HG03354 (cell line): ENCODE measurements at regions not wholly inside any gene's neighbourhood (a gene's known extent, or its start where the extent isn't known, plus 50 kb on each side); places are given as distances from the start of the nearest gene placed in this dataset.
A peak's percentile ranks its signal among the peaks of the same experiment; 100 is the strongest.
"Not testable (repeated sequence)": the region's sequence is repeated elsewhere in the genome, so short reads cannot be mapped to it uniquely, and the experiment has no call there.

ENCODE experiments used
- ATAC-seq: cut with Tn5 transposase; IDR thresholded peaks from one replicate; pipeline ENCODE4 v1.9.1; 2021; ENCODE audit warnings: mild to moderate bottlenecking; ENCODE audit not compliant: unreplicated experiment, poor library complexity, severe bottlenecking

- no peak for ATAC-seq
These were observed 538.3 kb downstream of the CSNK1G3 start for GRCh38 chr5:124050120-124050770.

GRCh38 chr5:124045412-124045811 is 533.4 kb downstream of the CSNK1G3 start:
- no peak for ATAC-seq

GRCh38 chr5:124044613-124045012 is 532.6 kb downstream of the CSNK1G3 start:
- ATAC-seq = no peak

GRCh38 chr5:124043456-124043855 is 531.5 kb downstream of the CSNK1G3 start:
- peak; percentile 56 for ATAC-seq

- no peak for ATAC-seq
These were observed 528.8 kb downstream of the CSNK1G3 start for GRCh38 chr5:124040799-124041198.

- ATAC-seq = no peak
These were observed 527.4 kb downstream of the CSNK1G3 start for GRCh38 chr5:124039410-124039809.

GRCh38 chr5:124036786-124037185 is 524.8 kb downstream of the CSNK1G3 start:
- no peak for ATAC-seq

- peak; percentile 99 for ATAC-seq
These were observed 523.0 kb downstream of the CSNK1G3 start for GRCh38 chr5:124034963-124035362.

- ATAC-seq = no peak
These were observed 522.2 kb downstream of the CSNK1G3 start for GRCh38 chr5:124034083-124034700.

- no peak for ATAC-seq
These were observed 518.1 kb downstream of the CSNK1G3 start for GRCh38 chr5:124030043-124030491.

GRCh38 chr5:124027441-124027840 is 515.5 kb downstream of the CSNK1G3 start:
- no peak for ATAC-seq

- no peak for ATAC-seq
These were observed 513.4 kb downstream of the CSNK1G3 start for GRCh38 chr5:124025306-124025845.

GRCh38 chr5:124022966-124023365 is 511.0 kb downstream of the CSNK1G3 start:
- ATAC-seq = no peak

GRCh38 chr5:124021776-124022175 is 509.8 kb downstream of the CSNK1G3 start:
- ATAC-seq = no peak

- no peak for ATAC-seq
These were observed 509.2 kb downstream of the CSNK1G3 start for GRCh38 chr5:124021066-124021641.

GRCh38 chr5:124017321-124017720 is 505.3 kb downstream of the CSNK1G3 start:
- not testable (repeated sequence) for ATAC-seq

GRCh38 chr5:124007675-124008398 is 495.9 kb downstream of the CSNK1G3 start:
- no peak for ATAC-seq

GRCh38 chr5:124001036-124001615 is 489.1 kb downstream of the CSNK1G3 start:
- no peak for ATAC-seq

GRCh38 chr5:124000538-124000937 is 488.6 kb downstream of the CSNK1G3 start:
- no peak for ATAC-seq
